LNCAP (cell line): ENCODE measurements at regions not wholly inside any gene's neighbourhood (a gene's known extent, or its start where the extent isn't known, plus 50 kb on each side); places are given as distances from the start of the nearest gene placed in this dataset.

Source experiments
- CTCF ChIP-seq: fragments of 450-650 bp; IDR thresholded peaks from 2 replicates; pipeline ENCODE4 v1.5.1; 2017; ENCODE audit warnings: mild to moderate bottlenecking

GRCh38 chr21:28375708-28376385 lies 616.8 kb downstream of the LTN1 start:
- no peak for TF ChIP-seq CTCF

- TF ChIP-seq CTCF = no peak
These were observed 617.8 kb downstream of the LTN1 start for GRCh38 chr21:28374881-28375280.

GRCh38 chr21:28371713-28372112 lies 621.0 kb downstream of the LTN1 start:
- no peak for TF ChIP-seq CTCF

- TF ChIP-seq CTCF = no peak
These were observed 633.4 kb downstream of the LTN1 start for GRCh38 chr21:28359300-28359699.

- TF ChIP-seq CTCF = no peak
These were observed 634.0 kb downstream of the LTN1 start for GRCh38 chr21:28358702-28359101.

- no peak for TF ChIP-seq CTCF
These were observed 634.5 kb downstream of the LTN1 start for GRCh38 chr21:28358170-28358569.

- TF ChIP-seq CTCF = no peak
These were observed 634.9 kb downstream of the LTN1 start for GRCh38 chr21:28357743-28358142.

GRCh38 chr21:28356422-28356821 lies 636.3 kb downstream of the LTN1 start:
- no peak for TF ChIP-seq CTCF
